A673 (cell line): ENCODE measurements at regions not wholly inside any gene's neighbourhood (a gene's known extent, or its start where the extent isn't known, plus 50 kb on each side); places are given as distances from the start of the nearest gene placed in this dataset.

Experiments used
- BruUV-seq: library from RNA; stranded (reverse); fragments of 400-500 nt; replicated peaks from 2 replicates; lab custom pipeline; 2021; lab: Mats Ljungman, UMichigan
- CTCF ChIA-PET: fragments of 300-600 bp; sonication (Branson Sonifier 250); formaldehyde crosslinking; loops from one replicate; lab custom pipeline; 2022; ENCODE audit warnings: antibody characterized with exemption; lab: Charles Lee
- POLR2A ChIA-PET: fragments of 300-600 bp; sonication (Branson Sonifier 250); formaldehyde crosslinking; loops from one replicate; lab custom pipeline; 2022; ENCODE audit warnings: antibody characterized with exemption; ENCODE audit not compliant: low non-redundant PET; lab: Charles Lee
- DNase-seq: peaks from one replicate; pipeline ENCODE4 v3.0.0-alpha.2; 2015; ENCODE audit warnings: low spot score
- H3K27ac ChIP-seq: fragments of 200-600 bp; sonication (generic); 2 replicates; pipeline ENCODE4 v1.5.1; 2016; ENCODE audit warnings: mixed run types, low read depth, mild to moderate bottlenecking, mixed read lengths, antibody characterized with exemption, low read length; ENCODE audit not compliant: poor library complexity, severe bottlenecking
- H3K27me3 ChIP-seq: fragments of 200-600 bp; sonication (generic); replicated peaks from 2 replicates; pipeline ENCODE4 v1.6.1; 2017; ENCODE audit warnings: mixed run types, low read depth, mild to moderate bottlenecking, mixed read lengths, antibody characterized with exemption, low read length; ENCODE audit not compliant: insufficient read depth, poor library complexity
- H3K36me3 ChIP-seq: fragments of 200-600 bp; sonication (generic); 2 replicates; pipeline ENCODE4 v1.6.1; 2016; ENCODE audit warnings: mixed run types, mild to moderate bottlenecking, mixed read lengths, antibody characterized with exemption, low read length; ENCODE audit not compliant: insufficient read depth, poor library complexity, severe bottlenecking
- H3K4me1 ChIP-seq: fragments of 200-600 bp; sonication (generic); 2 replicates; pipeline ENCODE4 v1.6.1; 2017; ENCODE audit warnings: mixed run types, mild to moderate bottlenecking, mixed read lengths, antibody characterized with exemption, low read length; ENCODE audit not compliant: insufficient read depth, poor library complexity, severe bottlenecking
- H3K4me3 ChIP-seq: fragments of 200-600 bp; sonication (generic); 2 replicates; pipeline ENCODE4 v1.5.1; 2016; ENCODE audit warnings: low read depth, mixed run types, mild to moderate bottlenecking, mixed read lengths, low read length; ENCODE audit not compliant: poor library complexity, severe bottlenecking
- H3K9me3 ChIP-seq: fragments of 200-600 bp; sonication (generic); 2 replicates; pipeline ENCODE4 v1.6.1; 2016; ENCODE audit warnings: mixed run types, low read depth, mild to moderate bottlenecking, mixed read lengths, antibody characterized with exemption, low read length; ENCODE audit not compliant: poor library complexity, severe bottlenecking
- EZH2 ChIP-seq: fragments of 200-600 bp; sonication (generic); IDR thresholded peaks from 2 replicates; pipeline ENCODE4 v1.6.1; 2017; ENCODE audit warnings: borderline replicate concordance, low read depth, mild to moderate bottlenecking, mixed read lengths, antibody characterized with exemption, low read length; ENCODE audit not compliant: poor library complexity, severe bottlenecking
- intact Hi-C: fragments of 100-400 bp; cut with micrococcal nuclease; formaldehyde crosslinking; loops from one replicate; pipeline ENCODE4 v1.10.0; 2022; ENCODE audit not compliant: unreplicated experiment
- TF ChIP-seq, protein P1 (sequence below): fragments of 300-800, 200-600 bp; sonication (generic); conservative IDR thresholded peaks from 2 replicates; pipeline ENCODE4 v1.5.1; 2017; ENCODE audit warnings: low read depth, mild to moderate bottlenecking, antibody characterized with exemption, low read length, moderate library complexity, mixed read lengths

GRCh38 chr10:31192475-31192874 lies 126.5 kb upstream of the ZEB1 start:
- Histone ChIP-seq H3K4me3 (no peak overlapping the region), H3K27ac (no peak overlapping the region), H3K9me3 (no peaks in the 10 kb centered on the region), H3K36me3 (no peaks in the 10 kb centered on the region), H3K4me1 (no peaks in the 10 kb centered on the region), H3K27me3 (no peaks in the 10 kb centered on the region)
- no peak for DNase-seq
- no TSS peak for BruUV-seq
- ChIA-PET POLR2A (no interaction called here), CTCF (no interaction called here)
- TF ChIP-seq, protein P1, sequence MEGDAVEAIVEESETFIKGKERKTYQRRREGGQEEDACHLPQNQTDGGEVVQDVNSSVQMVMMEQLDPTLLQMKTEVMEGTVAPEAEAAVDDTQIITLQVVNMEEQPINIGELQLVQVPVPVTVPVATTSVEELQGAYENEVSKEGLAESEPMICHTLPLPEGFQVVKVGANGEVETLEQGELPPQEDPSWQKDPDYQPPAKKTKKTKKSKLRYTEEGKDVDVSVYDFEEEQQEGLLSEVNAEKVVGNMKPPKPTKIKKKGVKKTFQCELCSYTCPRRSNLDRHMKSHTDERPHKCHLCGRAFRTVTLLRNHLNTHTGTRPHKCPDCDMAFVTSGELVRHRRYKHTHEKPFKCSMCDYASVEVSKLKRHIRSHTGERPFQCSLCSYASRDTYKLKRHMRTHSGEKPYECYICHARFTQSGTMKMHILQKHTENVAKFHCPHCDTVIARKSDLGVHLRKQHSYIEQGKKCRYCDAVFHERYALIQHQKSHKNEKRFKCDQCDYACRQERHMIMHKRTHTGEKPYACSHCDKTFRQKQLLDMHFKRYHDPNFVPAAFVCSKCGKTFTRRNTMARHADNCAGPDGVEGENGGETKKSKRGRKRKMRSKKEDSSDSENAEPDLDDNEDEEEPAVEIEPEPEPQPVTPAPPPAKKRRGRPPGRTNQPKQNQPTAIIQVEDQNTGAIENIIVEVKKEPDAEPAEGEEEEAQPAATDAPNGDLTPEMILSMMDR: no peak
- no peak for TF ChIP-seq EZH2
- intact Hi-C loops: no loop called here

DNA sequence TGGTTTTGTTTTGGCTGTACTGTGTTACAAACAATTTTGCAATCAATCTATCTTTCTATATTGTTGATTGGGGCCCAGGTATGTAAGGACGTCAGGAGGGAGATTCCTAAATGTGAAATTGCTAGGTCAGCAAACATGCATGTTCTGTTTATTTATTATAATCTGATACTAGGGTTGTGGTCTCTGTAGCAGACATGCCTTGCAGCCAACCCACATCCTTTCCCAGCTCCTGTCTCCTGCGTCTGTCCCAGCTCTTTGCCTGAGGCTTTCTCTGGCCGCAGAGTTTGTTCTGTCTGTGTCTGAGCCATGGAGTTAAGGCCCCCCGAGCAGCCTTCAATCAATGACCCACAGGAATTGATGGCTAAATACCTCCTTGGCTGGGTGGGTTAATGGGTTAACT lies 124.0 kb upstream of the ZEB1 start:
- CTCF ChIA-PET: no interaction called here
- DNase-seq: no peak
- POLR2A ChIA-PET: no interaction called here
- BruUV-seq: no TSS peak
- Histone ChIP-seq H3K4me1 (no peaks in the 10 kb centered on the region), H3K4me3 (no peak overlapping the region), H3K36me3 (no peaks in the 10 kb centered on the region), H3K27ac (no peak overlapping the region), H3K27me3 (no peaks in the 10 kb centered on the region), H3K9me3 (no peaks in the 10 kb centered on the region)
- intact Hi-C loops: no loop called here
- no peak for TF ChIP-seq EZH2
- TF ChIP-seq, protein P1: no peak

DNA sequence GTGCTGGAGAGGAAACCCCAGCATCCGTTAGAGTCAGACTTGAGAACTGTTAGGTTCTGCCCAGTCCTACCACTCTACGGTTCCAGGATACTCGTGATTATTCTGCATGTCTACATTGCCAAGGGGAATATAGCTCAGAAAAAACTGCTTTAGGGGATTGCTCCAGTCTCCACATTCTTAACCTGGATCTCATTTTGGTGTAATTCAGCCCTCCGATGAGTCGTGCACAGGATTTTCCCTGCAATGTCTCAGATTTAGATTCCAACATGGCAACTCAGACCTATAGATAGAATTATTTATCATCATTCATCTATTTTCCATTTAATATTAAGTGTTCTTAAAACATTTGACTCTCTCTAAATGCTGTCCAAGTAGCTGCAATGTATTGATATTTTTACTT lies 121.1 kb upstream of the ZEB1 start:
- CTCF ChIA-PET: no interaction called here

More for the DNA sequence above, 121.1 kb upstream of the ZEB1 start:
- Histone ChIP-seq H3K9me3 (no peaks in the 10 kb centered on the region), H3K36me3 (no peaks in the 10 kb centered on the region), H3K27ac (no peak overlapping the region), H3K4me1 (no peaks in the 10 kb centered on the region), H3K27me3 (no peaks in the 10 kb centered on the region), H3K4me3 (no peak overlapping the region)
- TF ChIP-seq, protein P1: no peak
- TF ChIP-seq EZH2: no peak
- intact Hi-C loops: no loop called here
- DNase-seq: no peak
- POLR2A ChIA-PET: no interaction called here
- BruUV-seq: no TSS peak
